Thoracic aorta (tissue), 2 donors: ENCODE measurements at regions not wholly inside any gene's neighbourhood (a gene's known extent, or its start where the extent isn't known, plus 50 kb on each side); places are given as distances from the start of the nearest gene placed in this dataset.

Source experiments
- ATAC-seq: fragments of 150-250 bp; one replicate; pipeline ENCODE4 v1.8.0; 2017; ENCODE audit warnings: low read depth; ENCODE audit not compliant: insufficient number of reproducible peaks, low FRiP score
- DNase-seq: peaks from one replicate; pipeline ENCODE4 v3.0.0-alpha.2; 2020; ENCODE audit warnings: low spot score
- H3K27ac ChIP-seq, 2 donors: fragments of 200-600 bp; sonication (generic); 1 replicate in 1 of 2; 2 replicates in 1 of 2; pipeline ENCODE4 v1.5.1; 2016; ENCODE audit warnings: mild to moderate bottlenecking in 2 of 2, moderate library complexity in 2 of 2
- H3K27me3 ChIP-seq: fragments of 200-600 bp; sonication (generic); replicated peaks from 2 replicates; pipeline ENCODE4 v1.6.0; 2016; ENCODE audit warnings: mild to moderate bottlenecking; ENCODE audit not compliant: insufficient read depth
- H3K36me3 ChIP-seq: fragments of 200-600 bp; sonication (generic); one replicate; pipeline ENCODE4 v1.5.1; 2016
- H3K4me1 ChIP-seq, 2 donors: fragments of 200-600 bp; sonication (generic); 1 replicate in 1 of 2; 2 replicates in 1 of 2; pipeline versions ENCODE4 v1.5.1 to v1.6.0; 2016; ENCODE audit warnings: low read depth in 2 of 2, mild to moderate bottlenecking in 1 of 2; ENCODE audit not compliant: control insufficient read depth in 1 of 2
- H3K4me3 ChIP-seq: fragments of 200-600 bp; sonication (generic); 2 replicates; pipeline ENCODE4 v1.5.1; 2016; ENCODE audit warnings: mild to moderate bottlenecking
- H3K9me3 ChIP-seq: fragments of 200-600 bp; sonication (generic); 2 replicates; pipeline ENCODE4 v1.5.1; 2016
- TF ChIP-seq, protein P1 (sequence below): fragments of 200-600 bp; sonication (generic); IDR thresholded peaks from one replicate; pipeline ENCODE4 v1.5.1; 2019; ENCODE audit warnings: antibody characterized with exemption

- ATAC-seq (no peak), DNase-seq (no peak)
- Histone ChIP-seq H3K36me3 (no peaks in the 10 kb centered on the region), H3K9me3 (no peaks in the 10 kb centered on the region), H3K4me1 (no peaks in the 10 kb centered on the region), H3K27ac (no peak overlapping the region), H3K4me3 (no peak overlapping the region), H3K27me3 (no peaks in the 10 kb centered on the region)
- TF ChIP-seq, protein P1, sequence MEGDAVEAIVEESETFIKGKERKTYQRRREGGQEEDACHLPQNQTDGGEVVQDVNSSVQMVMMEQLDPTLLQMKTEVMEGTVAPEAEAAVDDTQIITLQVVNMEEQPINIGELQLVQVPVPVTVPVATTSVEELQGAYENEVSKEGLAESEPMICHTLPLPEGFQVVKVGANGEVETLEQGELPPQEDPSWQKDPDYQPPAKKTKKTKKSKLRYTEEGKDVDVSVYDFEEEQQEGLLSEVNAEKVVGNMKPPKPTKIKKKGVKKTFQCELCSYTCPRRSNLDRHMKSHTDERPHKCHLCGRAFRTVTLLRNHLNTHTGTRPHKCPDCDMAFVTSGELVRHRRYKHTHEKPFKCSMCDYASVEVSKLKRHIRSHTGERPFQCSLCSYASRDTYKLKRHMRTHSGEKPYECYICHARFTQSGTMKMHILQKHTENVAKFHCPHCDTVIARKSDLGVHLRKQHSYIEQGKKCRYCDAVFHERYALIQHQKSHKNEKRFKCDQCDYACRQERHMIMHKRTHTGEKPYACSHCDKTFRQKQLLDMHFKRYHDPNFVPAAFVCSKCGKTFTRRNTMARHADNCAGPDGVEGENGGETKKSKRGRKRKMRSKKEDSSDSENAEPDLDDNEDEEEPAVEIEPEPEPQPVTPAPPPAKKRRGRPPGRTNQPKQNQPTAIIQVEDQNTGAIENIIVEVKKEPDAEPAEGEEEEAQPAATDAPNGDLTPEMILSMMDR: no peak
Observed at GRCh38 chr2:83081826-83082690, 1377.0 kb downstream of the SUCLG1 start.

DNA sequence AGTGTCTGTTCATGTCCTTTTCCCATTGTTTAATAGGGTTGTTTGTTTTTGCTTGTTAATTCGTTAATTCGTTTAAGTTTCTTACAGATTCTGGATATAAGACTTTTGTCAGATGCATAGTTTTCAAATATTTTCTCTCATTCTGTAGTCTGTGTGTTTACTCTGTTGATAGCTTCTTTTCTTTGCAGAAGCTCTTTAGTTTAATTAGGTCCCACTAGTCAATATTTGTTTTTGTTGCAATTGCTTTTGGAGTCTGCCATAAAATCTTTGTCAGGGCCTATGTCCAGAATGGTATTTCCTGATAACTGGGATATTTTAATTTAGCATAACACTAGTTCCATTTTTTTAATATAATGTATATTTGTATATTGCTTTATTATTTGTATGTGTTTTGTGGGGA is 1380.1 kb downstream of the SUCLG1 start:
- H3K4me3 ChIP-seq: no peak overlapping the region
- no peak for DNase-seq
- no peaks in the 10 kb centered on the region for H3K27me3 ChIP-seq
- H3K36me3 ChIP-seq: no peaks in the 10 kb centered on the region
- no peaks in the 10 kb centered on the region for H3K4me1 ChIP-seq
- H3K27ac ChIP-seq: no peak overlapping the region
- H3K9me3 ChIP-seq: no peaks in the 10 kb centered on the region
- no peak for ATAC-seq
- TF ChIP-seq, protein P1: no peak

DNA sequence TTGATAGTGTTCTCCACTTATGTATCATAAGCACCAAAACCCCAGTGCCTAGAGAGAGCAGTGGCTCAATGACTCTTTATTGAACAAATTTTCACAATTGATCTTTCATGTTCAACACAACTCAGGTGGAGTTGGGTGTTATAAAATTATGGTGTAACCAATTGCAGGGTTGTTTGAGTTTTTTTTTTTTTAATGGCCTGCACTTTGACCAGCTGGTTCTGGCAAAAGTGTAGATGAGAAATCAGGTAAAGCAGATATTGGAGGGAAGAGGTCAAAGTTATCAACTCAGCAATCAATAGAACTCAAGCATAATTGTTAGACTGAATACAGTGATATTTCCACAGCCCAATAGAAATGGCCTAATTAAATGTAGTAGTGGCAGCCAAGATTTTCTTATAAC is 1386.3 kb downstream of the SUCLG1 start:
- Histone ChIP-seq H3K36me3 (no peaks in the 10 kb centered on the region), H3K27me3 (no peaks in the 10 kb centered on the region), H3K4me1 (no peaks in the 10 kb centered on the region), H3K4me3 (no peak overlapping the region), H3K9me3 (no peaks in the 10 kb centered on the region), H3K27ac (no peak overlapping the region)
- DNase-seq (no peak), ATAC-seq (no peak)
- TF ChIP-seq, protein P1: no peak

GRCh38 chr2:83071914-83072313 is 1387.2 kb downstream of the SUCLG1 start:
- H3K36me3 ChIP-seq: no peaks in the 10 kb centered on the region
- TF ChIP-seq, protein P1: no peak
- no peak for DNase-seq
- no peaks in the 10 kb centered on the region for H3K9me3 ChIP-seq
- ATAC-seq: no peak
- no peaks in the 10 kb centered on the region for H3K4me1 ChIP-seq
- H3K27me3 ChIP-seq: no peaks in the 10 kb centered on the region
- no peak overlapping the region for H3K27ac ChIP-seq
- no peak overlapping the region for H3K4me3 ChIP-seq

- no peak for DNase-seq
Observed at GRCh38 chr2:83071352-83071751, 1387.7 kb downstream of the SUCLG1 start.

More at GRCh38 chr2:83071352-83071751, 1387.7 kb downstream of the SUCLG1 start:
- H3K4me3 ChIP-seq: no peak overlapping the region
- H3K27ac ChIP-seq: no peak overlapping the region
- H3K27me3 ChIP-seq: no peaks in the 10 kb centered on the region
- H3K4me1 ChIP-seq: no peaks in the 10 kb centered on the region
- no peak for ATAC-seq
- H3K9me3 ChIP-seq: no peaks in the 10 kb centered on the region
- TF ChIP-seq, protein P1: no peak
- H3K36me3 ChIP-seq: no peaks in the 10 kb centered on the region
